Astrocyte of the cerebellum (primary cell): ENCODE measurements at regions not wholly inside any gene's neighbourhood (a gene's known extent, or its start where the extent isn't known, plus 50 kb on each side); places are given as distances from the start of the nearest gene placed in this dataset.
"Not testable (repeated sequence)": the region's sequence is repeated elsewhere in the genome, so short reads cannot be mapped to it uniquely, and the experiment has no call there.

Experiments
- DNase-seq: peaks from one replicate; pipeline ENCODE4 v3.0.0-alpha.2; 2011; ENCODE audit warnings: low read depth
- H3K4me3 ChIP-seq: 2 replicates; pipeline ENCODE4 v1.5.1; 2011; ENCODE audit warnings: mild to moderate bottlenecking, low read depth, low read length, moderate library complexity
- in situ Hi-C: cut with HindIII; loops from 2 replicates; pipeline ENCODE4 v1.10.0; 2017; ENCODE audit warnings: low sequenced_read_pairs
- TF ChIP-seq, protein P1 (sequence below): IDR thresholded peaks from 2 replicates; pipeline ENCODE4 v1.5.1; 2012; ENCODE audit warnings: low read length, low read depth, moderate library complexity, mild to moderate bottlenecking; ENCODE audit errors: missing control alignments

DNA sequence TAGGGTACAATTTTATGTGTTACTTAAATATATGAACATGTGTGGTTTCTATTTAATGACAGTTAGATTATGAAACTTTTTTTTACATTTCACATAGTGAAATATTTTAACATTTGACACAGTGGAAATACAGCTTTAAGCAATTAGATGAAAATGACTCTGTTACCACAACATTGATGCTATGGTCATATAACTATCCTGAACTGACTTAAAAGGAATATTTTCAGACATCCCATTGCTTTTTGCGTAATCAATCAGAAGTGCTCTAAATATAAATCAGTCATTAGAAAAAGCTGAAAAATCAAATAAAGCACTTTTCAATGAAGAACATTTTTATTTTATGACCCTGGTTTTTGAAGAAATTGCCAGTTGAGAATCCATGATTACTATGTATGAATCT is 80.3 kb downstream of the UFM1 start:
- in situ Hi-C loops, result no loop called here
- no peak overlapping the region for H3K4me3 ChIP-seq
- no peak for DNase-seq
- TF ChIP-seq, protein P1, sequence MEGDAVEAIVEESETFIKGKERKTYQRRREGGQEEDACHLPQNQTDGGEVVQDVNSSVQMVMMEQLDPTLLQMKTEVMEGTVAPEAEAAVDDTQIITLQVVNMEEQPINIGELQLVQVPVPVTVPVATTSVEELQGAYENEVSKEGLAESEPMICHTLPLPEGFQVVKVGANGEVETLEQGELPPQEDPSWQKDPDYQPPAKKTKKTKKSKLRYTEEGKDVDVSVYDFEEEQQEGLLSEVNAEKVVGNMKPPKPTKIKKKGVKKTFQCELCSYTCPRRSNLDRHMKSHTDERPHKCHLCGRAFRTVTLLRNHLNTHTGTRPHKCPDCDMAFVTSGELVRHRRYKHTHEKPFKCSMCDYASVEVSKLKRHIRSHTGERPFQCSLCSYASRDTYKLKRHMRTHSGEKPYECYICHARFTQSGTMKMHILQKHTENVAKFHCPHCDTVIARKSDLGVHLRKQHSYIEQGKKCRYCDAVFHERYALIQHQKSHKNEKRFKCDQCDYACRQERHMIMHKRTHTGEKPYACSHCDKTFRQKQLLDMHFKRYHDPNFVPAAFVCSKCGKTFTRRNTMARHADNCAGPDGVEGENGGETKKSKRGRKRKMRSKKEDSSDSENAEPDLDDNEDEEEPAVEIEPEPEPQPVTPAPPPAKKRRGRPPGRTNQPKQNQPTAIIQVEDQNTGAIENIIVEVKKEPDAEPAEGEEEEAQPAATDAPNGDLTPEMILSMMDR, result no peak

- in situ Hi-C loops, result no loop called here
- TF ChIP-seq, protein P1, result no peak
- no peak for DNase-seq
- no peak overlapping the region for H3K4me3 ChIP-seq
These were observed 81.1 kb downstream of the UFM1 start for GRCh38 chr13:38430796-38431195.

DNA sequence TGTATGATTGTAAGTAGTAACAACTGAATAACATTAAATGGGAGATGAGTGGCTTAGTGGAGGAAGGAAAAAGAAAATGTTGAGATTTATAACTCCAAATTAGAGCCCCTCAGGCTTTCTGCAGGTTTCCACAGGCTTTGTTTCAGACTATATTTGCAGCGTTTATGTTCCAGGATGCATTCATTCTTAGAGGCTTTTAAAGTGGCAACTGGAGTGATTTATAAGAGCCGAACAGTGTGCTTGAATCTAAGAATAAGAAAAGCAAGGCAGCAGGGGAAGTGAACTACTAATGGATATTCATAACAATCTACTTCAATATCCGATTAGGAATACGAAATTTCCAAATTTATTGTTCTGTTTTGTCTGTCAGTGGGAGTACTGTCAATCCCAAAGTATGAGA is 91.0 kb downstream of the UFM1 start:
- TF ChIP-seq, protein P1, result no peak
- DNase-seq, result no peak
- H3K4me3 ChIP-seq, result no peak overlapping the region
- in situ Hi-C loops, result no loop called here

- H3K4me3 ChIP-seq, result no peak overlapping the region
- TF ChIP-seq, protein P1, result no peak
- in situ Hi-C loops, result no loop called here
- no peak for DNase-seq
These were observed 95.3 kb downstream of the UFM1 start for GRCh38 chr13:38444904-38445303.

DNA sequence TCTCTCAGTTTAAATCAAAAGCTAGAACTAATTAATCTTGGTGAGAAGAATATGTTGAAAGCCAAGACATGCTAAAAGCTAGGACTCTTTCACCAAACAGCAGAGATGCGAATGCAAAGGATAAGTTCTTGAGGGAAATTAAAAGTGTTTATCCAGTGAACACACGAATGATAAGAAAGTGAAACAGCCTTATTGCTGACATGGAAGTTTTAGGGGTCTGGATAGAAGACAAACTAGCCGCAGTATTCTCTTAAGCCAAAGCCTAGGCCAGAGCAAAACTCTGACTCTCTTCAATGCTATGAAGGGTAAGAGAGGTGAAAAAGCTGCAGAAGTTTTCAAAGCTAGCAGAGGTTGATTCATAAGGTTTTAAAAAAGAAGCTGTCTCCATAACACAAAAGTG is 103.0 kb downstream of the UFM1 start:
- no peak for DNase-seq
- no peak overlapping the region for H3K4me3 ChIP-seq
- in situ Hi-C loops, result no loop called here
- TF ChIP-seq, protein P1, result no peak

- TF ChIP-seq, protein P1, result no peak
- in situ Hi-C loops, result no loop called here
- DNase-seq, result no peak
- no peak overlapping the region for H3K4me3 ChIP-seq
These were observed 113.0 kb downstream of the UFM1 start for GRCh38 chr13:38462605-38463004.

DNA sequence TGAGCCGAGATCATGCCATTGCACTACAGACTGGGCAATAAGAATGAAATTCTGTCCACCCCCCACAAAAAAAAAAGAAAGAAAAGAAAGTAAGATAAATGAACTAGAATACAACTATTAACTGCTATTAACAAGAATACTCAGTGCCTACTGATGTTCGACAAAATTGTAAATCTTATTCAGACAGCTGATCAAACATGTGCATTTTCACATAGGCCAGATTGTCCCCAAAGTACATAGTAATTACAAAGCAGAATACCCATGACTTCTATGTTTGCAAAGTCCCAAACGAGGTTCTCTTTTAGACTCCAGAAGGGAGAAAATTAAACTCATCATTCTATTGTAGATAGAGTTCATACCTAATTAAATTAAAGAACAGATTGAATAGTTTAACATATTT is 113.4 kb downstream of the UFM1 start:
- TF ChIP-seq, protein P1, result no peak
- in situ Hi-C loops, result no loop called here
- DNase-seq, result no peak
- no peak overlapping the region for H3K4me3 ChIP-seq

GRCh38 chr13:38472411-38472810 is 122.8 kb downstream of the UFM1 start:
- in situ Hi-C loops, H3K4me3 ChIP-seq, DNase-seq: not testable (repeated sequence)
